ENCODE measurements at regions not wholly inside any gene's neighbourhood (a gene's known extent, or its start where the extent isn't known, plus 50 kb on each side); places are given as distances from the start of the nearest gene placed in this dataset.

- TF ChIP-seq CTCF (IDR thresholded peaks at IDR 0.05) (no peak), POLR2A (IDR thresholded peaks at IDR 0.05) (no peak)
Measured at GRCh38 chr20:11190741-11191140, 516.9 kb upstream of the JAG1 start.

Measured in Peyer's patch (tissue), 4 donors.